ENCODE measurements at regions not wholly inside any gene's neighbourhood (a gene's known extent, or its start where the extent isn't known, plus 50 kb on each side); places are given as distances from the start of the nearest gene placed in this dataset.

- POLR2A ChIA-PET (ENCODE audit: low non-redundant PET), result no interaction called here
- Histone ChIP-seq H3K4me1 (ENCODE audit: insufficient read depth, low read length, poor library complexity, severe bottlenecking) (peaks cover 15% of the 10 kb centered on the region), H3K36me3 (ENCODE audit: insufficient read depth, low read length, poor library complexity, severe bottlenecking) (no peaks in the 10 kb centered on the region), H3K4me3 (ENCODE audit: low read depth, low read length, poor library complexity, severe bottlenecking) (peak overlapping the region; percentile 2), H3K27me3 (replicated peaks; ENCODE audit: insufficient read depth, low read depth, low read length, poor library complexity) (no peaks in the 10 kb centered on the region), H3K27ac (ENCODE audit: low read depth, low read length, poor library complexity, severe bottlenecking) (no peak overlapping the region), H3K9me3 (ENCODE audit: low read depth, low read length, poor library complexity, severe bottlenecking) (peaks cover 4% of the 10 kb centered on the region)
- intact Hi-C loops (cut with micrococcal nuclease; ENCODE audit: unreplicated experiment), result no loop called here
- CTCF ChIA-PET, result no interaction called here
- peak; percentile 72 for DNase-seq (ENCODE audit: low spot score)
- TF ChIP-seq, protein P1, sequence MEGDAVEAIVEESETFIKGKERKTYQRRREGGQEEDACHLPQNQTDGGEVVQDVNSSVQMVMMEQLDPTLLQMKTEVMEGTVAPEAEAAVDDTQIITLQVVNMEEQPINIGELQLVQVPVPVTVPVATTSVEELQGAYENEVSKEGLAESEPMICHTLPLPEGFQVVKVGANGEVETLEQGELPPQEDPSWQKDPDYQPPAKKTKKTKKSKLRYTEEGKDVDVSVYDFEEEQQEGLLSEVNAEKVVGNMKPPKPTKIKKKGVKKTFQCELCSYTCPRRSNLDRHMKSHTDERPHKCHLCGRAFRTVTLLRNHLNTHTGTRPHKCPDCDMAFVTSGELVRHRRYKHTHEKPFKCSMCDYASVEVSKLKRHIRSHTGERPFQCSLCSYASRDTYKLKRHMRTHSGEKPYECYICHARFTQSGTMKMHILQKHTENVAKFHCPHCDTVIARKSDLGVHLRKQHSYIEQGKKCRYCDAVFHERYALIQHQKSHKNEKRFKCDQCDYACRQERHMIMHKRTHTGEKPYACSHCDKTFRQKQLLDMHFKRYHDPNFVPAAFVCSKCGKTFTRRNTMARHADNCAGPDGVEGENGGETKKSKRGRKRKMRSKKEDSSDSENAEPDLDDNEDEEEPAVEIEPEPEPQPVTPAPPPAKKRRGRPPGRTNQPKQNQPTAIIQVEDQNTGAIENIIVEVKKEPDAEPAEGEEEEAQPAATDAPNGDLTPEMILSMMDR (conservative IDR thresholded peaks at IDR 0.05; ENCODE audit: low read depth, low read length), result no peak
- no peak for TF ChIP-seq EZH2 (IDR thresholded peaks at IDR 0.05; ENCODE audit: borderline replicate concordance, low read depth, low read length, poor library complexity, severe bottlenecking)
- no TSS peak for BruUV-seq (replicated peaks)
Observed at GRCh38 chr6:20279051-20279450, 66.8 kb upstream of the MBOAT1 start.

DNA sequence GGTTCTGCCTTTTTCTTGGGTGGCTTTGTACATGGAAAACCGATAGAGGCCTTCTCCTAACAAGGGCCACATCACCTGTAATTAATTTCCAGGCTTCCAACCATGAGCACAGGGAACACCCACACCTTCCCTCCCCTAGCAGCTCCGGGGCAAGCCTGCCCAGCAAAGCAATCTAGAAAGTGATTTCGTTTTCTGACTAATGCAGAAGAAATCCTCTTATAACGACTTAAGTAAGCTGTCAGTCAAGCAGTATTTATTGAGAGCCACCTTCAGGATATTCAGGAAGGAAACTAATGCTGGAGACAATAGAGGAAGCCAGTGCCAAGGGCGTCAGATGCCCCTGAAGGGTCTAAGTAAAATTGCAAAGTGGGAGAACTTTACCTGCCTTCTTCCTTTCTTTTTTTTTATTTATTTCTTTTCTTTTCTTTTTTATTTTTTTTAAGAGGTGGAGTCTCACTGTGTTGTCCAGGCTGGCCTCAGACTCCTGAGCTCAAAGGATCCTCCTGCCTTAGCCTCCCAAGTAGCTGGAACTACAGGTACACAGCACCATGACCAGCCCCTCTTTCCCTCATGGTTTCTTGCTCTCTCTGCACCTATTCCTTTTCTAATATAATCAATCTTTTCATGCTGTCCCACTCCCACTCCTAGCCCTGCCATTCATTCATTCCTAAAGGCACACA, 67.5 kb upstream of the MBOAT1 start:
- POLR2A ChIA-PET (ENCODE audit: low non-redundant PET), result no interaction called here
- Histone ChIP-seq H3K27ac (ENCODE audit: low read depth, low read length, poor library complexity, severe bottlenecking) (no peak overlapping the region), H3K9me3 (ENCODE audit: low read depth, low read length, poor library complexity, severe bottlenecking) (peaks cover 4% of the 10 kb centered on the region), H3K4me1 (ENCODE audit: insufficient read depth, low read length, poor library complexity, severe bottlenecking) (peaks cover 15% of the 10 kb centered on the region), H3K27me3 (replicated peaks; ENCODE audit: insufficient read depth, low read depth, low read length, poor library complexity) (no peaks in the 10 kb centered on the region), H3K4me3 (ENCODE audit: low read depth, low read length, poor library complexity, severe bottlenecking) (no peak overlapping the region), H3K36me3 (ENCODE audit: insufficient read depth, low read length, poor library complexity, severe bottlenecking) (no peaks in the 10 kb centered on the region)
- intact Hi-C loops (cut with micrococcal nuclease; ENCODE audit: unreplicated experiment), result no loop called here
- CTCF ChIA-PET, result no interaction called here
- no TSS peak for BruUV-seq (replicated peaks)
- TF ChIP-seq, protein P1 (conservative IDR thresholded peaks at IDR 0.05; ENCODE audit: low read depth, low read length), result no peak
- TF ChIP-seq EZH2 (IDR thresholded peaks at IDR 0.05; ENCODE audit: borderline replicate concordance, low read depth, low read length, poor library complexity, severe bottlenecking), result no peak
- peak; percentile 34 for DNase-seq (ENCODE audit: low spot score)

DNA sequence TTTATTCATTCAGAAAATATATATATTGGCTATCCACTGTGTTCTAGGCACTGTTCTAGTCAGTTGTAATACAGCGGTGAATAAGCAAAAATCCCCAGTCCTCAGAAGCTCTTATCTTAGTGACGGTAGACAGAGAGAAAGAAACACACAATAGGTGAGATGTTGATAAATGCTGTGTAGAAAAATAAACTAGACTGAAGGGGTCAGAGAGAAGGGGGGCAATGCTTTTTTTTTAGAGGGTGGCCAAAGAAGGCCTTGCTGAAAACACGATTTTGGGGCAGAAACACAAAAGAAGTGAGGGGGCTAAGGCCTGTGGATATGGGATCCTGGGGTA, 68.0 kb upstream of the MBOAT1 start:
- TF ChIP-seq, protein P1 (conservative IDR thresholded peaks at IDR 0.05; ENCODE audit: low read depth, low read length), result no peak
- no peak for TF ChIP-seq EZH2 (IDR thresholded peaks at IDR 0.05; ENCODE audit: borderline replicate concordance, low read depth, low read length, poor library complexity, severe bottlenecking)
- H3K27me3 ChIP-seq (replicated peaks; ENCODE audit: insufficient read depth, low read depth, low read length, poor library complexity), result no peaks in the 10 kb centered on the region
- BruUV-seq (replicated peaks), result no TSS peak
- POLR2A ChIA-PET (ENCODE audit: low non-redundant PET), result no interaction called here
- peaks cover 15% of the 10 kb centered on the region for H3K4me1 ChIP-seq (ENCODE audit: insufficient read depth, low read length, poor library complexity, severe bottlenecking)
- no peaks in the 10 kb centered on the region for H3K36me3 ChIP-seq (ENCODE audit: insufficient read depth, low read length, poor library complexity, severe bottlenecking)
- peaks cover 4% of the 10 kb centered on the region for H3K9me3 ChIP-seq (ENCODE audit: low read depth, low read length, poor library complexity, severe bottlenecking)
- no peak overlapping the region for H3K4me3 ChIP-seq (ENCODE audit: low read depth, low read length, poor library complexity, severe bottlenecking)
- H3K27ac ChIP-seq (ENCODE audit: low read depth, low read length, poor library complexity, severe bottlenecking), result no peak overlapping the region
- intact Hi-C loops (cut with micrococcal nuclease; ENCODE audit: unreplicated experiment), result no loop called here
- DNase-seq (ENCODE audit: low spot score), result no peak
- CTCF ChIA-PET, result no interaction called here
